Activated CD4-positive, alpha-beta T cell treated with anti-CD3 and anti-CD28 coated beads for 36 hours (primary cell): ENCODE measurements at regions not wholly inside any gene's neighbourhood (a gene's known extent, or its start where the extent isn't known, plus 50 kb on each side); places are given as distances from the start of the nearest gene placed in this dataset.

Experiments
- ATAC-seq: fragments of 200-7000 bp; cut with Tn5 transposase; one replicate; pipeline ENCODE4 v1.10.0; 2021; ENCODE audit warnings: mild to moderate bottlenecking, moderate library complexity
- CTCF ChIA-PET: fragments of 350-600 bp; sonication (Branson Sonifier 250); formaldehyde crosslinking; loops from one replicate; lab custom pipeline; 2021; ENCODE audit warnings: antibody characterized with exemption; lab: Charles Lee
- POLR2A ChIA-PET: fragments of 350-600 bp; sonication (Branson Sonifier 250); formaldehyde crosslinking; loops from one replicate; lab custom pipeline; 2021; ENCODE audit warnings: antibody characterized with exemption, inconsistent platforms; lab: Charles Lee
- DNase-seq: peaks from one replicate; pipeline ENCODE4 v3.0.0-alpha.2; 2020
- H3K27ac Mint-ChIP-seq: one replicate; pipeline ENCODE4 v1.8.0; 2021; ENCODE audit warnings: mixed read lengths
- H3K27me3 Mint-ChIP-seq: one replicate; pipeline ENCODE4 v1.8.0; 2021; ENCODE audit warnings: mixed read lengths
- H3K36me3 Mint-ChIP-seq: one replicate; pipeline ENCODE4 v1.8.0; 2021; ENCODE audit warnings: low read depth, mixed read lengths
- H3K4me1 Mint-ChIP-seq: one replicate; pipeline ENCODE4 v1.8.0; 2021; ENCODE audit warnings: mixed read lengths
- H3K4me3 Mint-ChIP-seq: one replicate; pipeline ENCODE4 v1.8.0; 2021; ENCODE audit warnings: mild to moderate bottlenecking, moderate library complexity, mixed read lengths
- H3K9me3 Mint-ChIP-seq: one replicate; pipeline ENCODE4 v1.8.0; 2021; ENCODE audit warnings: low read depth, mixed read lengths
- intact Hi-C, 2 experiments: fragments of 100-400 bp; cut with DNase I in 1 of 2; cut with micrococcal nuclease in 1 of 2; formaldehyde crosslinking; loops; one replicate each; pipeline versions ENCODE4 v1.14.2 to v1.15.1; 2022 to 2024; cut with DNase I, micrococcal nuclease

GRCh38 chr14:75226755-75227544, 50.5 kb upstream of the TMED10 start:
- H3K4me1 Mint-ChIP-seq, result peaks cover 46% of the 10 kb centered on the region
- intact Hi-C loops, result no loop called here
- no peaks in the 10 kb centered on the region for H3K9me3 Mint-ChIP-seq
- DNase-seq (peak; percentile 25), ATAC-seq (peak; percentile 80)
- ChIA-PET POLR2A (interaction anchor here (0.5 to 0.6 kb wide), 2 partner anchors 40 to 75 kb away, joined by 4 read pairs; no protein-coding TSS in a partner anchor), CTCF (no interaction called here)
- no peak overlapping the region for H3K4me3 Mint-ChIP-seq
- no peaks in the 10 kb centered on the region for H3K36me3 Mint-ChIP-seq
- H3K27ac Mint-ChIP-seq, result no peak overlapping the region
- H3K27me3 Mint-ChIP-seq, result no peaks in the 10 kb centered on the region
